ENCODE measurements at regions not wholly inside any gene's neighbourhood (a gene's known extent, or its start where the extent isn't known, plus 50 kb on each side); places are given as distances from the start of the nearest gene placed in this dataset.
A peak's percentile ranks its signal among the peaks of the same experiment; 100 is the strongest.

DNA sequence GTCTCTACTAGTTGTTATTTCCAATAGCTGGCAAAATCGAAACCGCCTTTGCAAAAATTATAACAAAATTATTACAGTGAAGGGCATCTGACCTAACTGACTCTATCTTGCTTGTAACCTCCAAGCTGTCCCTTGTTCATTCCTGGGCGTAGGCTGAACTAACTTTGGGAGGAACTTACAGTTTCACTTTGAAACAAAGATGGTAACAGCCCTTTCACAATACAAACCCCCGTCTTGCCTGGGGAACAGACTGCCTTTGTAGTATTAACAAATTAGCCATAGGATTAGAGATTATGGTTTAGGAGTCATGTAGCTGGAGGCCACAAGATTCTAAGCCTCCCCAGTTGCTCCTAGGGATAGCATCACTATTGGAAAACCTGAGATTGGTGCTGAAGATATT is 131.6 kb upstream of the HSD17B12 start:
- intact Hi-C loops (cut with DNase I): no loop called here
- H3K27ac ChIP-seq: no peak overlapping the region
- no peak for TF ChIP-seq POLR2A (IDR thresholded peaks at IDR 0.05)
- TF ChIP-seq, protein P1, sequence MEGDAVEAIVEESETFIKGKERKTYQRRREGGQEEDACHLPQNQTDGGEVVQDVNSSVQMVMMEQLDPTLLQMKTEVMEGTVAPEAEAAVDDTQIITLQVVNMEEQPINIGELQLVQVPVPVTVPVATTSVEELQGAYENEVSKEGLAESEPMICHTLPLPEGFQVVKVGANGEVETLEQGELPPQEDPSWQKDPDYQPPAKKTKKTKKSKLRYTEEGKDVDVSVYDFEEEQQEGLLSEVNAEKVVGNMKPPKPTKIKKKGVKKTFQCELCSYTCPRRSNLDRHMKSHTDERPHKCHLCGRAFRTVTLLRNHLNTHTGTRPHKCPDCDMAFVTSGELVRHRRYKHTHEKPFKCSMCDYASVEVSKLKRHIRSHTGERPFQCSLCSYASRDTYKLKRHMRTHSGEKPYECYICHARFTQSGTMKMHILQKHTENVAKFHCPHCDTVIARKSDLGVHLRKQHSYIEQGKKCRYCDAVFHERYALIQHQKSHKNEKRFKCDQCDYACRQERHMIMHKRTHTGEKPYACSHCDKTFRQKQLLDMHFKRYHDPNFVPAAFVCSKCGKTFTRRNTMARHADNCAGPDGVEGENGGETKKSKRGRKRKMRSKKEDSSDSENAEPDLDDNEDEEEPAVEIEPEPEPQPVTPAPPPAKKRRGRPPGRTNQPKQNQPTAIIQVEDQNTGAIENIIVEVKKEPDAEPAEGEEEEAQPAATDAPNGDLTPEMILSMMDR (IDR thresholded peaks at IDR 0.05): no peak
- H3K27me3 ChIP-seq: no peaks in the 10 kb centered on the region
- H3K36me3 ChIP-seq (replicated peaks in 1 of 2): no peaks in the 10 kb centered on the region
- 78 to 89% (median 87%) methylated on average over 4 of the region's 4 CpGs for WGBS, 4 donors
- no peaks in the 10 kb centered on the region for H3K9me3 ChIP-seq (replicated peaks in 1 of 3)
- H3K4me3 ChIP-seq: no peak overlapping the region
- H3K4me1 ChIP-seq (replicated peaks in 1 of 2): peaks cover 0 to 3% of the 10 kb centered on the region in 2 donors
- no peak for DNase-seq

DNA sequence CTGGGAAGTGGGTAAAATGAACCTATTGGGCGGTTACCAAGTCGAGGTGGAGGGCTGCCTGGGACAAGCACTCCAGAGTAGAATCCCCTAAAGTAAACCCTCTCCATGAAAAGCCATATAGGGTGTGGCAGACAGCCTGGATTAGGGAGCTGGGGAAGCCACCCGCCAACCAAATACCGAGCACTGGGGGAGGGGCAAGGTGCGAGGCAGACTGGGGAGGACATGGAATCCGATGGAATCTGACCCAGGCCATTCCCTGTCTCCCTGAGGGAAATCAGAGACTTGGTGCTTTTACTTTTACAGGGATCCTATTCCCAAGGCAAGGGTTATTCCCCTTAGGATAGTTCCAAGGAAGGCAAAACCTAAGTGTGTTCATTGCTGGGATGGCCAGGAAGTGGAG is 130.9 kb upstream of the HSD17B12 start:
- DNase-seq: no peak
- intact Hi-C loops (cut with DNase I): no loop called here
- H3K9me3 ChIP-seq (replicated peaks in 1 of 3): no peaks in the 10 kb centered on the region
- no peaks in the 10 kb centered on the region for H3K27me3 ChIP-seq
- no peak overlapping the region for H3K4me3 ChIP-seq
- no peak overlapping the region for H3K27ac ChIP-seq
- no peaks in the 10 kb centered on the region for H3K36me3 ChIP-seq (replicated peaks in 1 of 2)
- 68 to 86% (median 75%) methylated on average over 6 of the region's 6 CpGs for WGBS, 4 donors
- TF ChIP-seq POLR2A (IDR thresholded peaks at IDR 0.05): no peak
- TF ChIP-seq, protein P1 (IDR thresholded peaks at IDR 0.05): no peak
- peaks cover 0 to 3% of the 10 kb centered on the region in 2 donors for H3K4me1 ChIP-seq (replicated peaks in 1 of 2)

DNA sequence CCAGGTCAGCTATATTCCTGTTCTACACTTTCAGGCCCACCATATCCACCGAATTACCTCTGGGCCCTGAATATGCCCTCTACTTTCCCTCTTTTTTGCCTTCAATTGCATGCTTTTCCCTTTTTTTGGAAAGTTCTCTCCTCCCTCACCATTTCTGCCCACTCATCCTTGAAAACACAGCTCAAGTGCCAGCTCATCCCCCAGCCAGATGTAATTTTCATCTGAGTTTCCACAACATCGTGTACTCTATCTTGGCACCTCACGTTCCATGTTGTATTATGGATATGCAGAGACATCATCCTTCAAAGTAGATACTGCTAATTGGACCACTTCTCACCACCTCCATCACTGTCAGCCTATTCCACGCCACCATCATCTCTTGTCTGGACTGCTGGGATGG is 129.8 kb upstream of the HSD17B12 start:
- peaks cover 6 to 12% of the 10 kb centered on the region in 2 donors for H3K4me1 ChIP-seq (replicated peaks in 1 of 2)
- 86 to 93% (median 90%) methylated on average over 4 of the region's 4 CpGs for WGBS, 4 donors
- no peaks in the 10 kb centered on the region for H3K9me3 ChIP-seq (replicated peaks in 1 of 3)
- DNase-seq: no peak
- no peak overlapping the region for H3K27ac ChIP-seq
- intact Hi-C loops (cut with DNase I): no loop called here
- no peaks in the 10 kb centered on the region for H3K27me3 ChIP-seq
- no peaks in the 10 kb centered on the region for H3K36me3 ChIP-seq (replicated peaks in 1 of 2)
- TF ChIP-seq, protein P1 (IDR thresholded peaks at IDR 0.05): no peak
- no peak for TF ChIP-seq POLR2A (IDR thresholded peaks at IDR 0.05)
- H3K4me3 ChIP-seq: no peak overlapping the region

DNA sequence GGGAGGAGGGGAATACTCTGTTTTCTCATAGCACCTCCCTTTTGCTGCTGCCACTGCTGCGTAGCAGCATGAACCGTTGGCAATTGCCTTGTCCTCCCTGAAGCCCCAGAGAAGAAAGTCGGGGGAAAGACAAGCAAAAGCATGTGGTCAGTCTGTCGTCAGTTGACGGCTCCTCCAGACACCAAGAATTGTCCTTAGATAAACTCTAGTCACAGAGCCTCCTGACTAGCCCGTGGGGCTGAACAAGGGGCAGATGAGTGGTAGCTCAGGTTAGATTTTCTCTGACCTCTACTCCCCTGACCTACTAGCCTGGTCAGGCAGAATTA is 126.4 kb upstream of the HSD17B12 start:
- Histone ChIP-seq H3K4me3 (no peak overlapping the region), H3K4me1 (replicated peaks in 1 of 2) (peaks cover 9 to 12% of the 10 kb centered on the region in 2 donors), H3K27me3 (peaks cover 10% of the 10 kb centered on the region), H3K9me3 (replicated peaks in 1 of 3) (no peaks in the 10 kb centered on the region), H3K27ac (peak overlapping the region in 1 of 5 donors; percentile 79), H3K36me3 (replicated peaks in 1 of 2) (no peaks in the 10 kb centered on the region)
- intact Hi-C loops (cut with DNase I): no loop called here
- WGBS, 4 donors: 46 to 70% (median 55%) methylated on average over 6 of the region's 6 CpGs
- TF ChIP-seq, protein P1 (IDR thresholded peaks at IDR 0.05): no peak
- no peak for TF ChIP-seq POLR2A (IDR thresholded peaks at IDR 0.05)
- peak in 1 of 7 donors; percentile 52 for DNase-seq
